Nephron progenitor cell (in vitro differentiated cells): ENCODE measurements at regions not wholly inside any gene's neighbourhood (a gene's known extent, or its start where the extent isn't known, plus 50 kb on each side); places are given as distances from the start of the nearest gene placed in this dataset.
A peak's percentile ranks its signal among the peaks of the same experiment; 100 is the strongest.

Source experiments
- DNase-seq: peaks from one replicate; pipeline ENCODE4 v3.0.0; 2021
- H3K27ac Mint-ChIP-seq: 2 replicates; pipeline ENCODE4 v1.8.0; 2021; ENCODE audit warnings: mild to moderate bottlenecking, moderate library complexity, mixed read lengths
- H3K27me3 Mint-ChIP-seq: 2 replicates; pipeline ENCODE4 v1.8.0; 2021; ENCODE audit warnings: mild to moderate bottlenecking, low read depth, mixed read lengths; ENCODE audit not compliant: poor library complexity
- H3K36me3 Mint-ChIP-seq: 2 replicates; pipeline ENCODE4 v1.8.0; 2021; ENCODE audit warnings: low read depth, mixed read lengths
- H3K4me1 Mint-ChIP-seq: 2 replicates; pipeline ENCODE4 v1.8.0; 2021; ENCODE audit warnings: mixed read lengths
- H3K4me3 Mint-ChIP-seq: 2 replicates; pipeline ENCODE4 v1.8.0; 2021; ENCODE audit warnings: mild to moderate bottlenecking, moderate library complexity, mixed read lengths
- H3K9me3 Mint-ChIP-seq: 2 replicates; pipeline ENCODE4 v1.8.0; 2021; ENCODE audit warnings: mild to moderate bottlenecking, moderate library complexity, mixed read lengths
- TF ChIP-seq, protein P1 (sequence below): fragments of 200-600 bp; sonication (generic); IDR thresholded peaks from 2 replicates; pipeline ENCODE4 v1.5.0; 2021; ENCODE audit warnings: antibody characterized with exemption

GRCh38 chr2:129314120-129314519 lies 665.3 kb upstream of the RAB6C start:
- H3K4me1 Mint-ChIP-seq: no peaks in the 10 kb centered on the region
- TF ChIP-seq, protein P1, sequence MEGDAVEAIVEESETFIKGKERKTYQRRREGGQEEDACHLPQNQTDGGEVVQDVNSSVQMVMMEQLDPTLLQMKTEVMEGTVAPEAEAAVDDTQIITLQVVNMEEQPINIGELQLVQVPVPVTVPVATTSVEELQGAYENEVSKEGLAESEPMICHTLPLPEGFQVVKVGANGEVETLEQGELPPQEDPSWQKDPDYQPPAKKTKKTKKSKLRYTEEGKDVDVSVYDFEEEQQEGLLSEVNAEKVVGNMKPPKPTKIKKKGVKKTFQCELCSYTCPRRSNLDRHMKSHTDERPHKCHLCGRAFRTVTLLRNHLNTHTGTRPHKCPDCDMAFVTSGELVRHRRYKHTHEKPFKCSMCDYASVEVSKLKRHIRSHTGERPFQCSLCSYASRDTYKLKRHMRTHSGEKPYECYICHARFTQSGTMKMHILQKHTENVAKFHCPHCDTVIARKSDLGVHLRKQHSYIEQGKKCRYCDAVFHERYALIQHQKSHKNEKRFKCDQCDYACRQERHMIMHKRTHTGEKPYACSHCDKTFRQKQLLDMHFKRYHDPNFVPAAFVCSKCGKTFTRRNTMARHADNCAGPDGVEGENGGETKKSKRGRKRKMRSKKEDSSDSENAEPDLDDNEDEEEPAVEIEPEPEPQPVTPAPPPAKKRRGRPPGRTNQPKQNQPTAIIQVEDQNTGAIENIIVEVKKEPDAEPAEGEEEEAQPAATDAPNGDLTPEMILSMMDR: no peak
- DNase-seq: no peak
- H3K27ac Mint-ChIP-seq: no peak overlapping the region
- peaks cover 5% of the 10 kb centered on the region for H3K27me3 Mint-ChIP-seq
- no peaks in the 10 kb centered on the region for H3K36me3 Mint-ChIP-seq
- no peak overlapping the region for H3K4me3 Mint-ChIP-seq
- H3K9me3 Mint-ChIP-seq: no peaks in the 10 kb centered on the region

GRCh38 chr2:129318581-129319421 lies 660.7 kb upstream of the RAB6C start:
- Mint-ChIP-seq H3K4me3 (peak overlapping the region; percentile 52), H3K4me1 (no peaks in the 10 kb centered on the region), H3K27me3 (peaks cover 11% of the 10 kb centered on the region), H3K9me3 (no peaks in the 10 kb centered on the region), H3K27ac (no peak overlapping the region), H3K36me3 (no peaks in the 10 kb centered on the region)
- TF ChIP-seq, protein P1: no peak
- DNase-seq: peak; percentile 35

GRCh38 chr2:129319422-129319717 lies 660.1 kb upstream of the RAB6C start:
- Mint-ChIP-seq H3K4me1 (no peaks in the 10 kb centered on the region), H3K9me3 (no peaks in the 10 kb centered on the region), H3K4me3 (peak overlapping the region; percentile 47), H3K36me3 (no peaks in the 10 kb centered on the region), H3K27ac (no peak overlapping the region), H3K27me3 (peaks cover 8% of the 10 kb centered on the region)
- DNase-seq: no peak
- TF ChIP-seq, protein P1: no peak

DNA sequence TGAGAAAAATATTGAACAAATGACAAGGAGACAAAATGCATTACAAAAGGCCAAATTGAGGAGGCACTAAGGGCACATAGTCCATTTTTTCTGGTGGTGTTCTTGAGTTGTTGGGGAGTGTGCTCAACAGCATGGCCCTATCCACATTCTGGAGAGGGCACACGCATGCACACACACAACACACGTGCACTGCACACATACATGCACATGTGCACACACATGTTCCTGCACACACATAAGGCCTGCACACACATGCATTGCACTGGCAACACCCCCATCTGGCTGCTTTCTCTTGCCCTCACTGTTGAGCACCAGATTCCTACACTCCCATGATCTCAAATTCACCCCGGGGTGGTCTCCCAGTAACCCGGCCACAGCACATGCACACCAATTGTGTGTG lies 659.2 kb upstream of the RAB6C start:
- Mint-ChIP-seq H3K9me3 (no peaks in the 10 kb centered on the region), H3K4me3 (no peak overlapping the region), H3K27me3 (peaks cover 8% of the 10 kb centered on the region), H3K36me3 (no peaks in the 10 kb centered on the region), H3K27ac (no peak overlapping the region), H3K4me1 (no peaks in the 10 kb centered on the region)
- TF ChIP-seq, protein P1: no peak
- no peak for DNase-seq

- H3K27ac Mint-ChIP-seq: no peak overlapping the region
- TF ChIP-seq, protein P1: no peak
- no peaks in the 10 kb centered on the region for H3K36me3 Mint-ChIP-seq
- H3K4me1 Mint-ChIP-seq: no peaks in the 10 kb centered on the region
- peaks cover 5% of the 10 kb centered on the region for H3K27me3 Mint-ChIP-seq
- H3K9me3 Mint-ChIP-seq: peaks cover 12% of the 10 kb centered on the region
- no peak for DNase-seq
- no peak overlapping the region for H3K4me3 Mint-ChIP-seq
Measured at GRCh38 chr2:129324349-129324748, 655.1 kb upstream of the RAB6C start.

DNA sequence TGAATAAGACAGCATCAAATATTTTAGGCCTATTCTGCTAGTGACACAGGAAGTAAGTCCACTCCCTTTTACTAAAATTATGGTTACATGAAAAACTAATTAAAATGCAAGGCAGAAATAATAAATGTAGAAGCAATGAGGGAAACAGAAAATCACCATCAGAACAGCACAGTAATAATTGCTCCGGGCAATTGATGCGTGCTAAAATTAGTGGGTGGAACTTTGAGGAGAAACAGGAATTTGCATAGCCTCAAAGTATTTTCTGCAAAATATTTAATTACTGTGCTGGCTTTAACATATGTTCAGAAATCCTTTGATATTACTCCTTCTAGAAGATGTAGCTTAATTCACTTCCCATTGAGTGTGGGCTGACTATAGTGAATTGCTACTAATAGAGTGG lies 654.3 kb upstream of the RAB6C start:
- no peak overlapping the region for H3K4me3 Mint-ChIP-seq
- no peaks in the 10 kb centered on the region for H3K4me1 Mint-ChIP-seq
- peaks cover 5% of the 10 kb centered on the region for H3K27me3 Mint-ChIP-seq
- no peak overlapping the region for H3K27ac Mint-ChIP-seq
- TF ChIP-seq, protein P1: no peak
- H3K9me3 Mint-ChIP-seq: peaks cover 16% of the 10 kb centered on the region
- no peaks in the 10 kb centered on the region for H3K36me3 Mint-ChIP-seq
- DNase-seq: no peak
